ENCODE measurements at regions not wholly inside any gene's neighbourhood (a gene's known extent, or its start where the extent isn't known, plus 50 kb on each side); places are given as distances from the start of the nearest gene placed in this dataset.

DNA sequence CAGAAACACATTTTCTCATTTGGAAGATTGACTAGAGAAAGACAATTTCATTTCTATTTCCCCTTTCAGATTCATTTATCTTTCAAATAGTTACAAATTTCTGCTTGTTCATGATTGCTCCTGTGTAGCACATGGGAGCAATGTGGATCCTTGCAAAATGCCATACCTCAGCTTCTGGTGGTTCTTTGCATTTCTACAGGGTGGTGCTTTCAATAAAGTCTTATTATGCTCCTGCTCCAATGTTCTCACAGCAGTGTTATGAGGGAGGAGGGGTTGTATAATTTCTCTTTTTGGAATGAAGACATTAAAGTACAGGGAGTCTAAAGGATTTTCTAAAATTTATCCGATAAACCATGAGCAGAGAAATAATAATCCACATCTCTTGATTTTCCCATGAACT is 280.1 kb upstream of the ATP10A start:
- TF ChIP-seq, protein P1, sequence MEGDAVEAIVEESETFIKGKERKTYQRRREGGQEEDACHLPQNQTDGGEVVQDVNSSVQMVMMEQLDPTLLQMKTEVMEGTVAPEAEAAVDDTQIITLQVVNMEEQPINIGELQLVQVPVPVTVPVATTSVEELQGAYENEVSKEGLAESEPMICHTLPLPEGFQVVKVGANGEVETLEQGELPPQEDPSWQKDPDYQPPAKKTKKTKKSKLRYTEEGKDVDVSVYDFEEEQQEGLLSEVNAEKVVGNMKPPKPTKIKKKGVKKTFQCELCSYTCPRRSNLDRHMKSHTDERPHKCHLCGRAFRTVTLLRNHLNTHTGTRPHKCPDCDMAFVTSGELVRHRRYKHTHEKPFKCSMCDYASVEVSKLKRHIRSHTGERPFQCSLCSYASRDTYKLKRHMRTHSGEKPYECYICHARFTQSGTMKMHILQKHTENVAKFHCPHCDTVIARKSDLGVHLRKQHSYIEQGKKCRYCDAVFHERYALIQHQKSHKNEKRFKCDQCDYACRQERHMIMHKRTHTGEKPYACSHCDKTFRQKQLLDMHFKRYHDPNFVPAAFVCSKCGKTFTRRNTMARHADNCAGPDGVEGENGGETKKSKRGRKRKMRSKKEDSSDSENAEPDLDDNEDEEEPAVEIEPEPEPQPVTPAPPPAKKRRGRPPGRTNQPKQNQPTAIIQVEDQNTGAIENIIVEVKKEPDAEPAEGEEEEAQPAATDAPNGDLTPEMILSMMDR (IDR thresholded peaks at IDR 0.05) = no peak
- no peak for TF ChIP-seq POLR2A (IDR thresholded peaks at IDR 0.05)

Data from body of pancreas (tissue), 4 donors.